HL-60 (cell line): ENCODE measurements at regions not wholly inside any gene's neighbourhood (a gene's known extent, or its start where the extent isn't known, plus 50 kb on each side); places are given as distances from the start of the nearest gene placed in this dataset.
"Not testable (repeated sequence)": the region's sequence is repeated elsewhere in the genome, so short reads cannot be mapped to it uniquely, and the experiment has no call there.

ENCODE experiments used
- DNase-seq, 2 experiments: peaks; one replicate each; pipeline ENCODE4 v3.0.0-alpha.2; 2010 to 2020; ENCODE audit warnings: low read depth in 1 of 2, low spot score in 1 of 2
- H3K27ac ChIP-seq: fragments of 250-450 bp; sonication (Bioruptor Pico); replicated peaks from 2 replicates; pipeline ENCODE4 v1.5.1; 2020; ENCODE audit warnings: mild to moderate bottlenecking, moderate library complexity
- H3K27me3 ChIP-seq: fragments of 250-450 bp; sonication (Bioruptor Pico); 2 replicates; pipeline ENCODE4 v1.5.1; 2021; ENCODE audit warnings: mild to moderate bottlenecking, moderate library complexity; ENCODE audit not compliant: insufficient read depth, poor library complexity, severe bottlenecking
- H3K4me3 ChIP-seq: replicated peaks from 2 replicates; pipeline ENCODE4 v1.5.1; 2011; ENCODE audit warnings: mild to moderate bottlenecking, control low read depth, low read length; ENCODE audit not compliant: insufficient read depth
- GABPA ChIP-seq: IDR thresholded peaks from 2 replicates; pipeline ENCODE4 v1.6.1; 2012; ENCODE audit warnings: low read depth
- POLR2AphosphoS5 ChIP-seq: IDR thresholded peaks from 2 replicates; pipeline ENCODE4 v1.6.1; 2012; ENCODE audit warnings: low read depth
- SPI1 ChIP-seq: IDR thresholded peaks from 2 replicates; pipeline ENCODE4 v1.6.1; 2012; ENCODE audit warnings: low read depth, mild to moderate bottlenecking, borderline replicate concordance
- TF ChIP-seq, protein P1 (sequence below): IDR thresholded peaks from 2 replicates; pipeline ENCODE4 v1.6.1; 2012; ENCODE audit warnings: low read depth; ENCODE audit not compliant: insufficient replicate concordance
- TF ChIP-seq, protein P2 (sequence below): IDR thresholded peaks from one replicate; pipeline ENCODE4 v1.5.1; 2011; ENCODE audit warnings: low read length, control low read depth, inconsistent platforms; ENCODE audit not compliant: insufficient read depth

DNA sequence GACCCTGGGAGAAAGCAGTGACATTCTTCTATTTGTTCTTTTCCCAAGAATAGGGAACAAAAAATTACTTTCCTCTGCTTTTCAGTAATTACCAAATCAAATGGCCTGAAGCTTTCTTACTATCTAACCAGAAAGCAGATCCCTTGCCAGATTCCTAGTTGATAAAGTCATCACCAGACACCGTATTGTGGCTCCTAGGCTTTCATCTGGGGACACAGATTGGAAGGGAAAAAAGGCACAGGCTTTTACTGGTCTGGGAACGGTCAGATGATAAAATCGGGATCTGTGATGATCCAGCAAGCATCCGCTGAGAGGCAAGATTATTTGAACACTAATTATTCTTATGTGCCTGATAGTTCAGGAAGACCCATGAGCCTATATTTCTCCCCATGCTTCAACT lies 79.1 kb upstream of the BCL2L14 start:
- Histone ChIP-seq H3K27me3 (no peaks in the 10 kb centered on the region), H3K4me3 (no peak overlapping the region), H3K27ac (no peak overlapping the region)
- TF ChIP-seq, protein P1, sequence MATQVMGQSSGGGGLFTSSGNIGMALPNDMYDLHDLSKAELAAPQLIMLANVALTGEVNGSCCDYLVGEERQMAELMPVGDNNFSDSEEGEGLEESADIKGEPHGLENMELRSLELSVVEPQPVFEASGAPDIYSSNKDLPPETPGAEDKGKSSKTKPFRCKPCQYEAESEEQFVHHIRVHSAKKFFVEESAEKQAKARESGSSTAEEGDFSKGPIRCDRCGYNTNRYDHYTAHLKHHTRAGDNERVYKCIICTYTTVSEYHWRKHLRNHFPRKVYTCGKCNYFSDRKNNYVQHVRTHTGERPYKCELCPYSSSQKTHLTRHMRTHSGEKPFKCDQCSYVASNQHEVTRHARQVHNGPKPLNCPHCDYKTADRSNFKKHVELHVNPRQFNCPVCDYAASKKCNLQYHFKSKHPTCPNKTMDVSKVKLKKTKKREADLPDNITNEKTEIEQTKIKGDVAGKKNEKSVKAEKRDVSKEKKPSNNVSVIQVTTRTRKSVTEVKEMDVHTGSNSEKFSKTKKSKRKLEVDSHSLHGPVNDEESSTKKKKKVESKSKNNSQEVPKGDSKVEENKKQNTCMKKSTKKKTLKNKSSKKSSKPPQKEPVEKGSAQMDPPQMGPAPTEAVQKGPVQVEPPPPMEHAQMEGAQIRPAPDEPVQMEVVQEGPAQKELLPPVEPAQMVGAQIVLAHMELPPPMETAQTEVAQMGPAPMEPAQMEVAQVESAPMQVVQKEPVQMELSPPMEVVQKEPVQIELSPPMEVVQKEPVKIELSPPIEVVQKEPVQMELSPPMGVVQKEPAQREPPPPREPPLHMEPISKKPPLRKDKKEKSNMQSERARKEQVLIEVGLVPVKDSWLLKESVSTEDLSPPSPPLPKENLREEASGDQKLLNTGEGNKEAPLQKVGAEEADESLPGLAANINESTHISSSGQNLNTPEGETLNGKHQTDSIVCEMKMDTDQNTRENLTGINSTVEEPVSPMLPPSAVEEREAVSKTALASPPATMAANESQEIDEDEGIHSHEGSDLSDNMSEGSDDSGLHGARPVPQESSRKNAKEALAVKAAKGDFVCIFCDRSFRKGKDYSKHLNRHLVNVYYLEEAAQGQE: no peak
- no peak for TF ChIP-seq POLR2AphosphoS5
- TF ChIP-seq GABPA: no peak
- no peak for TF ChIP-seq SPI1
- DNase-seq: no peak

DNA sequence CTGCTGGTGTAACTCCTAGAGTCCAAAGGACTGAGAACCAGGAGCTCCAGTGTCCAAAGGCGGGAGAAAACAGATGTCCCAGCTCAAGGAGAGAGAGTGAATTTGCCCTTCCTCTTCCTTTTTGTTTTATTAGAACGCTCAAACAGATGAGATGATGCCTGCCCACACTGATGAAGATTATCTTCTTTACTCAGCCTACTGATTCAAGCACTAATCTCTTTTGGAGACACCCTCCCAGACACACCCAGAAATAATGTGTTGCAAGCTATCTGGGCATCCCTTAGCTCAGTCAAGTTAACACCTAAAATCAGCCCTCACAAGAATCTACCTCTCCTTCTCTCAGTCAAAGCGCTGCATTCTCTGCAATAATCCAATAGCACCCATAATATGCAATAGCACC lies 78.2 kb upstream of the BCL2L14 start:
- Histone ChIP-seq H3K4me3 (no peak overlapping the region), H3K27ac (no peak overlapping the region), H3K27me3 (no peaks in the 10 kb centered on the region)
- no peak for TF ChIP-seq SPI1
- no peak for TF ChIP-seq POLR2AphosphoS5
- no peak for TF ChIP-seq GABPA
- TF ChIP-seq, protein P1: no peak
- TF ChIP-seq, protein P2, sequence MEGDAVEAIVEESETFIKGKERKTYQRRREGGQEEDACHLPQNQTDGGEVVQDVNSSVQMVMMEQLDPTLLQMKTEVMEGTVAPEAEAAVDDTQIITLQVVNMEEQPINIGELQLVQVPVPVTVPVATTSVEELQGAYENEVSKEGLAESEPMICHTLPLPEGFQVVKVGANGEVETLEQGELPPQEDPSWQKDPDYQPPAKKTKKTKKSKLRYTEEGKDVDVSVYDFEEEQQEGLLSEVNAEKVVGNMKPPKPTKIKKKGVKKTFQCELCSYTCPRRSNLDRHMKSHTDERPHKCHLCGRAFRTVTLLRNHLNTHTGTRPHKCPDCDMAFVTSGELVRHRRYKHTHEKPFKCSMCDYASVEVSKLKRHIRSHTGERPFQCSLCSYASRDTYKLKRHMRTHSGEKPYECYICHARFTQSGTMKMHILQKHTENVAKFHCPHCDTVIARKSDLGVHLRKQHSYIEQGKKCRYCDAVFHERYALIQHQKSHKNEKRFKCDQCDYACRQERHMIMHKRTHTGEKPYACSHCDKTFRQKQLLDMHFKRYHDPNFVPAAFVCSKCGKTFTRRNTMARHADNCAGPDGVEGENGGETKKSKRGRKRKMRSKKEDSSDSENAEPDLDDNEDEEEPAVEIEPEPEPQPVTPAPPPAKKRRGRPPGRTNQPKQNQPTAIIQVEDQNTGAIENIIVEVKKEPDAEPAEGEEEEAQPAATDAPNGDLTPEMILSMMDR: no peak
- no peak for DNase-seq

DNA sequence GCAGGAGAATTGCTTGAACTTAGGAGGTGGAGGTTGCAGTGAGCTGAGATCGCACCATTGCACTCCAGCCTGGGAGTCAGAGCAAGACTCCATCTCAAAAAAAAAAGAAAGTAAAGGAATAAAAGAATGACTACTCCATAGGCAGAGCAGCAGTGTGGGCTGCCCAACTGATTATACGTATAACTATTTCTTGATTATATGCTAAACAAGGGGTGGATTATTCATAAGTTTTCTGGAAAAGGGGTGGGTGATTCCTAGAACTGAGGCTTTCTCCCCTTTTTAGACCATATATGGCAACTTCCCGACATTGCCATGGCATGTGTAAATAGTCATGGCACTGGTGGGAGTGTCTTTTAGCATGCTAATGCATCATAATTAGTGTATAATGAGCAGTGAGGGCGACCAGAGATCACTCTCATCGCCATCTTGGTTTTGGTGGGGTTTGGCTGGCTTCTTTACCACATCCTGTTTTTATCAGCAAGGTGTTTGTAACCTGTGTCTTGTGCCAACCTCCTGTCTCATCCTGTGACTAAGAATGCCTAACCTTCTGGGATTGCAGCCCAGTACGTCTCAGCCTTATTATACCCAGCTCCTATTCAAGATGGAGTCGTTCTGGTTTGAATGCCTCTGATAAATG lies 72.3 kb upstream of the BCL2L14 start:
- not testable (repeated sequence) for H3K4me3 ChIP-seq, H3K27ac ChIP-seq, DNase-seq, H3K27me3 ChIP-seq

DNA sequence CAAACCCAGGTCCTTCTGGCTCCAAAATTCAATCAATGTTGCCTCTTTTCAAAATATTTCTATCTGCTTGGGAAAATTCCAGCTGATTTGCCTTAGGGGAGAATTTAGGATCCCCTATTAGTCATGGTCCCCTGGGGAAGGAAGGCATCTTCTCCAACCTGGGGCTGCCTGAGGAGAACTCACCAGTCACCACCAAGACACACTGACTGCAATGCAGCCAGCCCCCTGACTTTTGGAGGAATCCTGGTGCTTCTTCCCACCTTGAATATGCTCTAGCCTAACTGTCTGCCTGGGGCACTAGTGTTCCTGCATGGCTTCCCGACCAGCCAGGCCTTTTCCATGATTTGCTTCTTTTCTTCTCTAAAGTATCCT lies 71.8 kb upstream of the BCL2L14 start:
- Histone ChIP-seq H3K27ac (no peak overlapping the region), H3K27me3 (no peaks in the 10 kb centered on the region), H3K4me3 (no peak overlapping the region)
- DNase-seq: no peak
- TF ChIP-seq, protein P1: no peak
- TF ChIP-seq GABPA: no peak
- no peak for TF ChIP-seq SPI1
- TF ChIP-seq POLR2AphosphoS5: no peak
- TF ChIP-seq, protein P2: no peak
